Muscle of leg (tissue), 3 donors: ENCODE measurements at regions not wholly inside any gene's neighbourhood (a gene's known extent, or its start where the extent isn't known, plus 50 kb on each side); places are given as distances from the start of the nearest gene placed in this dataset.
A peak's percentile ranks its signal among the peaks of the same experiment; 100 is the strongest.
"Not testable (repeated sequence)": the region's sequence is repeated elsewhere in the genome, so short reads cannot be mapped to it uniquely, and the experiment has no call there.

ENCODE experiments used
- DNase-seq: peaks from one replicate; pipeline ENCODE4 v3.0.0; 2013
- H3K27ac ChIP-seq: one replicate; pipeline ENCODE4 v1.5.1; 2013; ENCODE audit warnings: mild to moderate bottlenecking, low read length, control low read depth
- H3K27me3 ChIP-seq: one replicate; pipeline ENCODE4 v1.6.1; 2013; ENCODE audit warnings: low read length; ENCODE audit not compliant: control insufficient read depth, insufficient read depth
- H3K36me3 ChIP-seq: one replicate; pipeline ENCODE4 v1.6.1; 2013; ENCODE audit warnings: low read length; ENCODE audit not compliant: control insufficient read depth, insufficient read depth
- H3K4me1 ChIP-seq: one replicate; pipeline ENCODE4 v1.6.1; 2013; ENCODE audit warnings: low read length; ENCODE audit not compliant: control insufficient read depth, insufficient read depth
- H3K4me3 ChIP-seq: one replicate; pipeline ENCODE4 v1.5.1; 2013; ENCODE audit warnings: low read length, control low read depth
- H3K9me3 ChIP-seq: replicated peaks from 2 replicates; pipeline ENCODE4 v1.6.1; 2013; ENCODE audit warnings: low read depth, low read length; ENCODE audit not compliant: control insufficient read depth
- WGBS: methylation state at CpG from one replicate; pipeline ENCODE4 v1.1.5; 2013; ENCODE audit warnings: missing lambda C conversion rate; ENCODE audit not compliant: insufficient coverage; 5-methylcytosine and 5-hydroxymethylcytosine counted together

- H3K36me3 ChIP-seq, DNase-seq, H3K4me3 ChIP-seq, H3K27me3 ChIP-seq, H3K27ac ChIP-seq, H3K9me3 ChIP-seq: not testable (repeated sequence)
- peaks cover 22% of the 10 kb centered on the region for H3K4me1 ChIP-seq
Observed at GRCh38 chr1:184833994-184834393, 79.3 kb upstream of the EDEM3 start.

DNA sequence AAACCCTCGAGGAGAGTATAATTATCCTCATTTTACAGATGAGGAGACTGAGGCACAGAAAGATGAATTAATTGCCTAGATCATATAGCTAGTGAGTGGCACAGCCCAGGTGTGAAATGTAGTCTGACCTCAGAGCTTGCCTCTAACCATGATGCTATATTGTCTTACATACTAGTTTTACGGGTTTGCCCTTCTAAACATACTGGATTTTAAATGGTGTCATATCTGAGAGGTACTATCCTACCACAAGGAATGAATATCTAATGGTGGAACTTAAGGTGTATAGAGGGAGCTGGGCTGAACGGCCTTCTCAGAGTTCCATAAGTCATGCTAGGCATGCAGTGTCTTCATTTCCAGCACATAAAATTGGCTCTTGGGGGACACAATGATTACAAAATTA lies 77.9 kb upstream of the EDEM3 start:
- WGBS = no CpG with 5 or more reads among the region's 3 CpGs
- Histone ChIP-seq H3K4me3 (no peak overlapping the region), H3K4me1 (peaks cover 21% of the 10 kb centered on the region), H3K27ac (no peak overlapping the region), H3K9me3 (no peaks in the 10 kb centered on the region), H3K27me3 (no peaks in the 10 kb centered on the region), H3K36me3 (no peaks in the 10 kb centered on the region)
- DNase-seq = no peak

DNA sequence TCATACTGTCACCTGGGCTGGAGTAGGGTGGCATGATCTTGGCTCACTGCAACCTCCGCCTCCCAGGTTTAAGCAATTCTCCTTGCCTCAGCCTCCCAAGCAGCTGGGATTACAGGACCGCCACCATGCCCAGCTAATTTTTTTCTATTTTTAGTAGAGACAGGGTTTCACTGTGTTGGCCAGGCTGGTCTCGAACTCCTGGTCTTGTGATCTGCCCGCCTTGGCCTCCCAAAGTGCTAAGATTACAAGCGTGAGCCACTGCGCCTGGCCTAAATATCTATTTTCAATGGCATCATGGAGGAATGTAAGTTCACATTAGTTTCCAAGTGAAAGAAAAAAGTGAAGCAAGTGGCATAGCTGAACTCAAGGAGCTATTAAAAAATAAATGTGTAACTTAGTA lies 74.8 kb upstream of the EDEM3 start:
- H3K27me3 ChIP-seq, H3K27ac ChIP-seq, DNase-seq, H3K36me3 ChIP-seq, H3K9me3 ChIP-seq, H3K4me3 ChIP-seq: not testable (repeated sequence)
- 92% methylated on average over 4 of the region's 6 CpGs for WGBS
- H3K4me1 ChIP-seq = peaks cover 26% of the 10 kb centered on the region

DNA sequence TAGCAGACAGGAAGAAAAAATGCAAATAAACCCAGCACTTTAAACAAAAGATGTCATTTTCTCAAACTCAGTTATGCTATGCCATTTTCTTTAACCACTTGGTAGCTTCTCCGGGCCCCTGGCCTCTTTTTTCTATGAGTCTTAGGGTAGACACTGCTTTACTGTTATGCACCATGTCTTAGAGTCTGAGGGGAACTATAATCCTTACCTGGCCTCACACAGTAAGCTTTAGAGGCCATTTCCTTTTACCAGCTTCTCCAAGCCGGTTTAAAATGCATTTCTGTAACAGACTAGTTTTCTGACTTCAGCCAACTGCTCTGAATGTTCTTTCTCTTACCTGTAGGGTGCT lies 73.7 kb upstream of the EDEM3 start:
- Histone ChIP-seq H3K9me3 (no peaks in the 10 kb centered on the region), H3K27me3 (no peaks in the 10 kb centered on the region), H3K36me3 (peaks cover 2% of the 10 kb centered on the region), H3K4me1 (peaks cover 35% of the 10 kb centered on the region), H3K27ac (peak overlapping the region; percentile 66), H3K4me3 (no peak overlapping the region)
- WGBS = no CpG with 5 or more reads among the region's 2 CpGs
- no peak for DNase-seq

- Histone ChIP-seq H3K4me3 (no peak overlapping the region), H3K9me3 (no peaks in the 10 kb centered on the region), H3K27me3 (no peaks in the 10 kb centered on the region), H3K36me3 (peaks cover 7% of the 10 kb centered on the region), H3K27ac (peak overlapping the region; percentile 66), H3K4me1 (peaks cover 39% of the 10 kb centered on the region)
- peak; percentile 69 for DNase-seq
- 47% methylated on average over 2 of the region's 8 CpGs for WGBS
Observed at GRCh38 chr1:184827600-184828368, 73.1 kb upstream of the EDEM3 start.

DNA sequence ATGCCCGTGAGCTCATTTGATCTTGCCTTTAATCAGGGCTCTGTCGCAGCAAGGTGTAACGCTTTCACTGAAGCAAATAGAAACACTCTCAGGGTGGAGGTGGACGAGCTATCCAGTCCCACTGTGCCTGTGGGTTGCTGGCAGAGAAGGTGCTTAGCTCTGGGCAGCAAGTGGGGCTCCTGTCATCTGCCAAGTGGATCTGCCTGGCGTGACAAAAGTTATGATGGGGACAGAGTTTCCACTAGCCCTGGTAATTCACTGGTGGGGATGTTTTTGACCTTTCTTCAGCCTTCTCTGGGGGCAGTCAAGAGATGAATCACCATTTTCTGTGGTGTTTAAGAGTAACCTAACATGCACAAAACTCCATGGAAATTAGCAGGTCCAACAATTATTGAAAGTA lies 71.3 kb upstream of the EDEM3 start:
- no peaks in the 10 kb centered on the region for H3K9me3 ChIP-seq
- no peak overlapping the region for H3K4me3 ChIP-seq
- H3K27me3 ChIP-seq = no peaks in the 10 kb centered on the region
- peaks cover 16% of the 10 kb centered on the region for H3K36me3 ChIP-seq
- H3K4me1 ChIP-seq = peaks cover 50% of the 10 kb centered on the region
- 65% methylated on average over 2 of the region's 5 CpGs for WGBS
- peak overlapping the region; percentile 65 for H3K27ac ChIP-seq
- DNase-seq = no peak

GRCh38 chr1:184825571-184825970 lies 70.9 kb upstream of the EDEM3 start:
- Histone ChIP-seq H3K4me3 (no peak overlapping the region), H3K27me3 (no peaks in the 10 kb centered on the region), H3K27ac (peak overlapping the region; percentile 65), H3K4me1 (peaks cover 54% of the 10 kb centered on the region), H3K36me3 (peaks cover 16% of the 10 kb centered on the region), H3K9me3 (no peaks in the 10 kb centered on the region)
- peak; percentile 81 for DNase-seq
- WGBS = no CpG with 5 or more reads among the region's 1 CpG

GRCh38 chr1:184824691-184825323 lies 70.1 kb upstream of the EDEM3 start:
- peaks cover 59% of the 10 kb centered on the region for H3K4me1 ChIP-seq
- WGBS = no CpG with 5 or more reads among the region's 3 CpGs
- peaks cover 21% of the 10 kb centered on the region for H3K36me3 ChIP-seq
- no peaks in the 10 kb centered on the region for H3K9me3 ChIP-seq
- no peak overlapping the region for H3K4me3 ChIP-seq
- DNase-seq = peak; percentile 46
- no peaks in the 10 kb centered on the region for H3K27me3 ChIP-seq
- H3K27ac ChIP-seq = peak overlapping the region; percentile 65

DNA sequence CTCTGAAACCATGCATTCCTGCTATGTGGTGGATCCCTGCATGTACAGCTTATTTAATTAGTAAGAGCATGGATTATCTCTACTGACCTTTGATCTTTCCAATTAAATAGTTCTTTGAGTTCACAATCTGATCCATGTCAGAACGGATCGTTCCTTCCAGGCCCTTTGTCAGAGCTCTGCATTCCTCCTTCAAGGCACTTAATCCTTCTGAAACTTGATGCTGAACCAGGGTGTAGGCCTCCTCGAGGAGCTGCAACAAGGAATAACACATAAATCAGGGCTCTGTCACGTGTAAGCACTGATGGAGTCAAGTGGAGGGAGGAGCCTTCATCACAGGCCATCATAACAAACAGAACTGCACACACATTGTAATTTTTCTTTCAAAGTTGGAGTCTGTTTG lies 68.4 kb upstream of the EDEM3 start:
- peaks cover 52% of the 10 kb centered on the region for H3K4me1 ChIP-seq

GRCh38 chr1:184822267-184822666 lies 67.6 kb upstream of the EDEM3 start:
- Histone ChIP-seq H3K4me1 (peaks cover 48% of the 10 kb centered on the region), H3K9me3 (no peaks in the 10 kb centered on the region), H3K27me3 (no peaks in the 10 kb centered on the region), H3K4me3 (no peak overlapping the region), H3K36me3 (peaks cover 21% of the 10 kb centered on the region), H3K27ac (peak overlapping the region; percentile 62)
- WGBS = no CpG with 5 or more reads among the region's 1 CpG
- DNase-seq = peak; percentile 57

More for the DNA sequence above, 68.4 kb upstream of the EDEM3 start:
- Histone ChIP-seq H3K27ac (peak overlapping the region; percentile 62), H3K36me3 (peaks cover 21% of the 10 kb centered on the region), H3K27me3 (no peaks in the 10 kb centered on the region), H3K4me3 (no peak overlapping the region), H3K9me3 (no peaks in the 10 kb centered on the region)
- DNase-seq = peak; percentile 70
- WGBS = 20% methylated on average over 2 of the region's 4 CpGs
